HepG2 (cell line): ENCODE measurements at regions not wholly inside any gene's neighbourhood (a gene's known extent, or its start where the extent isn't known, plus 50 kb on each side); places are given as distances from the start of the nearest gene placed in this dataset.

Source experiments
- ATAC-seq: fragments of 200-7000 bp; cut with Tn5 transposase; 3 replicates; pipeline ENCODE4 v1.9.1; 2020; ENCODE audit warnings: mild to moderate bottlenecking, moderate library complexity
- BruUV-seq: library from RNA; stranded (reverse); fragments of 400-500 nt; replicated peaks from 2 replicates; lab custom pipeline; 2021; lab: Mats Ljungman, UMichigan
- CTCF ChIA-PET: fragments of 300-600 bp; formaldehyde crosslinking; extraction: SDS; loops from one replicate; lab custom pipeline; 2021; ENCODE audit warnings: low total read pairs, inconsistent platforms, low intra/inter-chr PET ratio; lab: Yijun Ruan, JAX
- POLR2A ChIA-PET: fragments of 350-600 bp; sonication (Branson Sonifier 250); formaldehyde crosslinking; loops from one replicate; lab custom pipeline; 2020; ENCODE audit warnings: antibody characterized with exemption, inconsistent platforms; lab: Yijun Ruan, JAX
- DNase-seq: peaks from one replicate; pipeline ENCODE4 v3.0.0-alpha.2; 2015; ENCODE audit warnings: low spot score
- FAIRE-seq: peaks from 3 replicates; lab custom pipeline; 2011; peaks lifted over from hg19 to GRCh38; lab: Jason Lieb, UNC
- H2AFZ ChIP-seq: one replicate; pipeline ENCODE4 v1.6.1; 2011; ENCODE audit warnings: low read length, inconsistent platforms
- H3K27ac ChIP-seq: fragments of 300-600 bp; 3 replicates; pipeline ENCODE4 v1.8.0; 2011; ENCODE audit warnings: mixed run types, mild to moderate bottlenecking, mixed read lengths, low read length, inconsistent platforms; ENCODE audit not compliant: insufficient read depth; ENCODE audit errors: extremely low read length
- H3K27me3 ChIP-seq, 2 experiments: fragments of 200-600 bp in 1 of 2; 2 replicates in 1 of 2; 3 replicates in 1 of 2; pipeline versions ENCODE4 v1.6.0 to v1.8.0; 2011; ENCODE audit warnings: low read length in 2 of 2, mild to moderate bottlenecking in 2 of 2, moderate library complexity in 2 of 2, inconsistent platforms in 1 of 2; ENCODE audit not compliant: insufficient read depth in 2 of 2, control insufficient read depth in 1 of 2
- H3K36me3 ChIP-seq, 2 experiments: fragments of 200-600 bp in 1 of 2; replicated peaks in 1 of 2; 2 replicates in 1 of 2; 3 replicates in 1 of 2; pipeline versions ENCODE4 v1.5.1 to v1.8.0; 2011; ENCODE audit warnings: low read length in 2 of 2, inconsistent platforms in 1 of 2; ENCODE audit not compliant: insufficient read depth in 2 of 2, control insufficient read depth in 1 of 2
- H3K4me1 ChIP-seq: 2 replicates; pipeline ENCODE4 v1.5.1; 2012; ENCODE audit warnings: low read length, inconsistent platforms; ENCODE audit not compliant: insufficient read depth
- H3K4me2 ChIP-seq: 2 replicates; pipeline ENCODE4 v1.6.0; 2011; ENCODE audit warnings: low read depth, low read length, inconsistent platforms
- H3K4me3 ChIP-seq, 3 experiments: fragments of 200-600 bp in 1 of 3; sonication (generic), shearing (Covaris generic) in 1 of 3; replicated peaks in 1 of 3; 2 replicates each; pipeline ENCODE4 v1.5.1; 2011 to 2016; ENCODE audit warnings: low read length in 3 of 3, inconsistent platforms in 2 of 3, low read depth in 2 of 3, mild to moderate bottlenecking in 2 of 3, control low read depth in 1 of 3, mixed read lengths in 1 of 3; ENCODE audit not compliant: insufficient read depth in 1 of 3
- H3K79me2 ChIP-seq: one replicate; pipeline ENCODE4 v1.6.1; 2011; ENCODE audit warnings: low read length, inconsistent platforms; ENCODE audit not compliant: insufficient read depth
- H3K9ac ChIP-seq: 2 replicates; pipeline ENCODE4 v1.6.0; 2011; ENCODE audit warnings: mild to moderate bottlenecking, low read depth, low read length, inconsistent platforms; ENCODE audit not compliant: insufficient read depth
- H3K9me3 ChIP-seq: 2 replicates; pipeline ENCODE4 v1.5.1; 2012; ENCODE audit warnings: mild to moderate bottlenecking, low read length
- H4K20me1 ChIP-seq: 2 replicates; pipeline ENCODE4 v1.6.0; 2011; ENCODE audit warnings: inconsistent platforms, mild to moderate bottlenecking, low read length, moderate library complexity; ENCODE audit not compliant: insufficient read depth
- KLF12 ChIP-seq: sonication (generic); formaldehyde crosslinking; IDR thresholded peaks from 2 replicates; pipeline ENCODE4 v1.4.0; 2020; ENCODE audit warnings: missing genetic modification reagents, borderline replicate concordance
- MLLT10 ChIP-seq: sonication (generic); formaldehyde crosslinking; IDR thresholded peaks from 2 replicates; pipeline ENCODE4 v1.4.0; 2020; ENCODE audit warnings: missing genetic modification reagents
- ZNF234 ChIP-seq: sonication (generic); formaldehyde crosslinking; conservative IDR thresholded peaks from 2 replicates; pipeline ENCODE4 v1.5.1; 2020; ENCODE audit warnings: mild to moderate bottlenecking, missing genetic modification reagents
- ZNF326 ChIP-seq: sonication (generic); formaldehyde crosslinking; IDR thresholded peaks from 2 replicates; pipeline ENCODE4 v1.4.0; 2020; ENCODE audit warnings: missing genetic modification reagents, borderline replicate concordance
- WGBS: methylation state at CpG from one replicate; pipeline ENCODE4 v1.1.6; 2017; ENCODE audit warnings: low lambda C conversion rate; 5-methylcytosine and 5-hydroxymethylcytosine counted together
- in situ Hi-C: cut with HindIII; loops from 2 replicates; pipeline ENCODE4 v1.10.0; 2017; ENCODE audit warnings: low pct_unique_long_range_greater_than_20kb; ENCODE audit not compliant: extremely low pct_ligation_motif_present
- intact Hi-C: fragments of 100-400 bp; cut with micrococcal nuclease; formaldehyde crosslinking; loops from one replicate; pipeline ENCODE4 v1.10.0; 2022; ENCODE audit not compliant: unreplicated experiment

DNA sequence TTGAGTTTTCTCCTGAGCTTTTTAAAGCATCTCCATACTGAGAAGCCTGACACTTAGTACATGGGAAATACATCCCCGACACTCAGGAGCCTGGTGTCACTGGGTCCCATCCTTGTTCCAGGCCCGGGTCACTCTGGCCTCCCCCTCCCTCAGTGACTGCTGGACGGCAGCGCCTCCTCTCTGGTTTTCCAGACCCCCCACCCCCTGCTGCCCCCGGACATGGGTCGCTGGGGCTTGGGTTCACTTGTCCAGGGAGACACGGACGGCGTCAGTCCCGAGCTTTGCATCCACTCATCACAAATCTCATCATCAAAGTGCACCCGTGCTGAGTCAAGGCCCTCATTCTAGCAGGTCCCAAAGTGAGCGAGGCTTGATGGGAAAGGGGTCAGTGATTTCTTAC lies 243.0 kb downstream of the IRX2 start:
- ChIA-PET POLR2A (no interaction called here), CTCF (no interaction called here)
- peaks cover 10% of the 10 kb centered on the region for H3K9me3 ChIP-seq
- H2AFZ ChIP-seq = no peak overlapping the region
- ATAC-seq (no peak), FAIRE-seq (no peak), DNase-seq (no peak)
- TF ChIP-seq ZNF234 (CRISPR knock-in tag) = no peak
- no peak for TF ChIP-seq ZNF326
- WGBS = 13% methylated on average over 10 of the region's 12 CpGs
- BruUV-seq = no TSS peak
- H3K4me3 ChIP-seq = no peak overlapping the region
- H3K36me3 ChIP-seq = no peaks in the 10 kb centered on the region
- H3K4me1 ChIP-seq = no peaks in the 10 kb centered on the region
- no peak overlapping the region for H3K4me2 ChIP-seq
- no peak overlapping the region for H3K27ac ChIP-seq
- intact Hi-C loops = no loop called here
- in situ Hi-C loops = no loop called here
- no peak overlapping the region for H3K9ac ChIP-seq
- H3K27me3 ChIP-seq = no peaks in the 10 kb centered on the region
- no peaks in the 10 kb centered on the region for H3K79me2 ChIP-seq
- no peaks in the 10 kb centered on the region for H4K20me1 ChIP-seq

DNA sequence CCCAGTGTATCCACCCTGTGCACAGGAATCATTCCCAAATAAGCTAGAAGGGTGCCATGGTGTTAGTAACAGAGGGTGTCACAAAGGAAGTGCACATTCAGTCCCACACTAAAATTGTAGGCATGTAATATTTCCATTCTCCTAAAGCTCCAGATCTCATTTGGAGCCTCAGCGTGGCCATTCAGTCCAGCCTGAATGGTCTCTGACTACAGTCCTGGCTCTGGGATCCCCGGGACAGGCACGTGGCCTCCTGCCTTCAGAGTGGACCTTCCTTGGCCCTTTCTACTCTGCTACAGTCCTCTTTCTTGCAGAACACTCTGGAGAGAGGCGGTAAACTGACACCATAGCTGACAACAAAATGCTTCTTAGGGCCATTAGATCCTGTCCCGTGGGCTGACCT lies 243.9 kb downstream of the IRX2 start:
- intact Hi-C loops = no loop called here
- no TSS peak for BruUV-seq
- CTCF ChIA-PET = no interaction called here
- ATAC-seq = no peak
- Histone ChIP-seq H3K79me2 (no peaks in the 10 kb centered on the region), H3K9me3 (peaks cover 17% of the 10 kb centered on the region), H3K9ac (no peak overlapping the region), H4K20me1 (no peaks in the 10 kb centered on the region), H2AFZ (no peak overlapping the region), H3K4me1 (no peaks in the 10 kb centered on the region), H3K27me3 (no peaks in the 10 kb centered on the region), H3K27ac (no peak overlapping the region), H3K4me3 (no peak overlapping the region), H3K36me3 (no peaks in the 10 kb centered on the region), H3K4me2 (no peak overlapping the region)
- POLR2A ChIA-PET = no interaction called here
- DNase-seq = no peak
- in situ Hi-C loops = no loop called here
- TF ChIP-seq KLF12 (CRISPR knock-in tag) (no peak), MLLT10 (no peak)
- FAIRE-seq = no peak
- 11% methylated on average over 5 of the region's 5 CpGs for WGBS
